Endothelial cell of umbilical vein (primary cell): ENCODE measurements at regions not wholly inside any gene's neighbourhood (a gene's known extent, or its start where the extent isn't known, plus 50 kb on each side); places are given as distances from the start of the nearest gene placed in this dataset.

Experiments used
- BruUV-seq: library from RNA; stranded (reverse); fragments of 400-500 nt; replicated peaks from 2 replicates; lab custom pipeline; 2021; lab: Mats Ljungman, UMichigan
- CTCF ChIA-PET: fragments of 300-600, 350-600 bp; sonication (Branson Sonifier 250); formaldehyde crosslinking; loops from one replicate; lab custom pipeline; 2021; ENCODE audit warnings: antibody characterized with exemption, inconsistent platforms; lab: Charles Lee
- POLR2A ChIA-PET: fragments of 300-600, 350-600 bp; sonication (Branson Sonifier 250); formaldehyde crosslinking; loops from one replicate; lab custom pipeline; 2021; ENCODE audit warnings: antibody characterized with exemption, inconsistent platforms; lab: Charles Lee
- DNase-seq: peaks from one replicate; pipeline ENCODE4 v3.0.0-alpha.2; 2011; ENCODE audit warnings: low read depth, low spot score
- FAIRE-seq: peaks from 2 replicates; lab custom pipeline; 2011; peaks lifted over from hg19 to GRCh38; lab: Jason Lieb, UNC
- H2AFZ ChIP-seq: 2 replicates; pipeline ENCODE4 v1.6.0; 2012; ENCODE audit warnings: low read depth, low read length, control low read depth, inconsistent platforms
- H3K27ac ChIP-seq: 2 replicates; pipeline ENCODE4 v1.5.1; 2011; ENCODE audit warnings: low read depth, mild to moderate bottlenecking, control low read depth, low read length, moderate library complexity; ENCODE audit not compliant: insufficient read depth
- H3K27me3 ChIP-seq, 2 experiments: 2 replicates each; pipeline versions ENCODE4 v1.6.0 to v1.6.1; 2011; ENCODE audit warnings: low read length in 2 of 2, mixed read lengths in 1 of 2; ENCODE audit not compliant: control insufficient read depth in 2 of 2, insufficient read depth in 2 of 2
- H3K36me3 ChIP-seq, 2 experiments: 2 replicates in 1 of 2; 3 replicates in 1 of 2; pipeline ENCODE4 v1.5.1; 2011; ENCODE audit warnings: low read length in 2 of 2, mild to moderate bottlenecking in 1 of 2, moderate library complexity in 1 of 2; ENCODE audit not compliant: control insufficient read depth in 2 of 2, insufficient read depth in 2 of 2; ENCODE audit errors: extremely low read depth in 1 of 2
- H3K4me1 ChIP-seq: 3 replicates; pipeline ENCODE4 v1.5.1; 2011; ENCODE audit warnings: mild to moderate bottlenecking, low read length; ENCODE audit not compliant: control insufficient read depth, insufficient read depth; ENCODE audit errors: extremely low read depth
- H3K4me2 ChIP-seq: 2 replicates; pipeline ENCODE4 v1.6.1; 2011; ENCODE audit warnings: low read length, control low read depth, mixed read lengths; ENCODE audit not compliant: insufficient read depth
- H3K4me3 ChIP-seq, 3 experiments: fragments of 200-600 bp in 1 of 3; sonication (generic), shearing (Covaris generic) in 1 of 3; replicated peaks in 1 of 3; 2 replicates each; pipeline ENCODE4 v1.5.1; 2011 to 2016; ENCODE audit warnings: control low read depth in 3 of 3, low read length in 3 of 3, mild to moderate bottlenecking in 2 of 3, inconsistent platforms in 1 of 3, low read depth in 1 of 3, moderate library complexity in 1 of 3; ENCODE audit not compliant: insufficient read depth in 1 of 3
- H3K79me2 ChIP-seq: 2 replicates; pipeline ENCODE4 v1.6.0; 2012; ENCODE audit warnings: low read length, inconsistent platforms; ENCODE audit not compliant: control insufficient read depth, insufficient read depth
- H3K9ac ChIP-seq: replicated peaks from 2 replicates; pipeline ENCODE3; 2011; ENCODE audit warnings: low read length, control low read depth; ENCODE audit not compliant: insufficient read depth; ENCODE audit errors: extremely low read depth
- H3K9me1 ChIP-seq: replicated peaks from 3 replicates; pipeline ENCODE4 v1.6.0; 2011; ENCODE audit warnings: mild to moderate bottlenecking, low read length; ENCODE audit not compliant: control insufficient read depth, insufficient read depth; ENCODE audit errors: extremely low read depth
- H3K9me3 ChIP-seq: replicated peaks from 2 replicates; pipeline ENCODE4 v1.5.1; 2012; ENCODE audit warnings: low read length, inconsistent platforms; ENCODE audit not compliant: control insufficient read depth, insufficient read depth
- H4K20me1 ChIP-seq: replicated peaks from 2 replicates; pipeline ENCODE3; 2011; ENCODE audit warnings: mild to moderate bottlenecking, low read length; ENCODE audit not compliant: control insufficient read depth, insufficient read depth; ENCODE audit errors: extremely low read depth
- CTCF ChIP-seq, 2 donors: IDR thresholded peaks; 1 replicate in 1 of 2; 2 replicates in 1 of 2; pipeline ENCODE4 v1.5.1; 2011; ENCODE audit warnings: low read length in 2 of 2, mild to moderate bottlenecking in 2 of 2, moderate library complexity in 2 of 2, control low read depth in 1 of 2, inconsistent platforms in 1 of 2, low read depth in 1 of 2; ENCODE audit not compliant: insufficient read depth in 1 of 2; ENCODE audit errors: extremely low read depth in 1 of 2
- EZH2 ChIP-seq: IDR thresholded peaks from 2 replicates; pipeline ENCODE4 v1.6.1; 2012; ENCODE audit warnings: borderline replicate concordance, low read depth, mild to moderate bottlenecking, moderate library complexity, low read length, inconsistent platforms; ENCODE audit not compliant: severe bottlenecking
- FOS ChIP-seq: IDR thresholded peaks from 2 replicates; pipeline ENCODE4 v1.6.1; 2011; ENCODE audit warnings: mild to moderate bottlenecking, low read length, moderate library complexity, borderline replicate concordance; ENCODE audit not compliant: insufficient read depth
- JUN ChIP-seq: IDR thresholded peaks from 2 replicates; pipeline ENCODE4 v1.6.1; 2011; ENCODE audit warnings: borderline replicate concordance, low read depth; ENCODE audit not compliant: insufficient read length, insufficient read depth
- MYC ChIP-seq: IDR thresholded peaks from one replicate; pipeline ENCODE4 v1.6.1; 2011; ENCODE audit warnings: mild to moderate bottlenecking, low read depth, low read length
- POLR2A ChIP-seq: IDR thresholded peaks from 2 replicates; pipeline ENCODE4 v1.6.1; 2012; ENCODE audit warnings: low read depth, mild to moderate bottlenecking, control low read depth, low read length
- dilution Hi-C: fragments of 300-500 bp; cut with MboI; formaldehyde crosslinking; loops from one replicate; pipeline ENCODE4 v1.15.0; 2019; ENCODE audit warnings: low sequenced_read_pairs; ENCODE audit not compliant: extremely low pct_ligation_motif_present
- intact Hi-C: fragments of 100-400 bp; cut with micrococcal nuclease; formaldehyde crosslinking; loops from one replicate; pipeline ENCODE4 v1.10.0; 2022

GRCh38 chr2:65820454-65820853 lies 388.1 kb upstream of the SPRED2 start:
- CTCF ChIA-PET, result no interaction called here
- POLR2A ChIA-PET, result no interaction called here

GRCh38 chr2:65819963-65820362 lies 387.6 kb upstream of the SPRED2 start:
- H3K9ac ChIP-seq, result no peak overlapping the region
- no peak overlapping the region for H3K4me3 ChIP-seq
- no peak for DNase-seq
- no peak for FAIRE-seq
- H3K9me1 ChIP-seq, result no peaks in the 10 kb centered on the region
- BruUV-seq, result no TSS peak
- TF ChIP-seq POLR2A, result no peak
- TF ChIP-seq MYC, result no peak
- no peak for TF ChIP-seq EZH2
- no peak for TF ChIP-seq CTCF (IDR thresholded peaks at IDR 0.05; ENCODE audit: extremely low read depth in 1 of 2, insufficient read depth in 1 of 2, low read depth in 1 of 2, low read length in 2 of 2)
- TF ChIP-seq FOS, result no peak
- no peak for TF ChIP-seq JUN
- intact Hi-C loops (no loop called here), dilution Hi-C loops (no loop called here)
- no peaks in the 10 kb centered on the region for H4K20me1 ChIP-seq
- no peak overlapping the region for H3K4me2 ChIP-seq
- no peak overlapping the region for H3K27ac ChIP-seq
- POLR2A ChIA-PET, result no interaction called here
- no peaks in the 10 kb centered on the region for H3K79me2 ChIP-seq
- no peaks in the 10 kb centered on the region for H3K36me3 ChIP-seq
- CTCF ChIA-PET, result no interaction called here
- no peaks in the 10 kb centered on the region for H3K27me3 ChIP-seq
- no peaks in the 10 kb centered on the region for H3K4me1 ChIP-seq
- H2AFZ ChIP-seq, result no peak overlapping the region
- H3K9me3 ChIP-seq, result no peaks in the 10 kb centered on the region

More at GRCh38 chr2:65820454-65820853, 388.1 kb upstream of the SPRED2 start:
- no peaks in the 10 kb centered on the region for H3K9me3 ChIP-seq
- no peaks in the 10 kb centered on the region for H4K20me1 ChIP-seq
- no peak overlapping the region for H2AFZ ChIP-seq
- intact Hi-C loops (no loop called here), dilution Hi-C loops (no loop called here)
- DNase-seq, result no peak
- no peak for TF ChIP-seq POLR2A
- no peak for TF ChIP-seq JUN
- TF ChIP-seq MYC, result no peak
- no peaks in the 10 kb centered on the region for H3K27me3 ChIP-seq
- H3K36me3 ChIP-seq, result no peaks in the 10 kb centered on the region
- no peak overlapping the region for H3K9ac ChIP-seq
- H3K4me2 ChIP-seq, result no peak overlapping the region
- no peak overlapping the region for H3K27ac ChIP-seq
- H3K4me3 ChIP-seq, result no peak overlapping the region
- BruUV-seq, result no TSS peak
- H3K79me2 ChIP-seq, result no peaks in the 10 kb centered on the region
- no peaks in the 10 kb centered on the region for H3K4me1 ChIP-seq
- FAIRE-seq, result no peak
- no peaks in the 10 kb centered on the region for H3K9me1 ChIP-seq
